ENCODE measurements at regions not wholly inside any gene's neighbourhood (a gene's known extent, or its start where the extent isn't known, plus 50 kb on each side); places are given as distances from the start of the nearest gene placed in this dataset.

- DNase-seq: no peak
Measured at GRCh38 chr16:9481747-9482730, 390.6 kb downstream of the HAPSTR1 start.

- no peak for DNase-seq
Measured at GRCh38 chr16:9484426-9484825, 393.0 kb downstream of the HAPSTR1 start.

- DNase-seq: no peak
Measured at GRCh38 chr16:9484881-9485280, 393.4 kb downstream of the HAPSTR1 start.

GRCh38 chr16:9489835-9490467 is 398.5 kb downstream of the HAPSTR1 start:
- DNase-seq: no peak

GRCh38 chr16:9495824-9496223 is 404.4 kb downstream of the HAPSTR1 start:
- no peak for DNase-seq

- no peak for DNase-seq
Measured at GRCh38 chr16:9497750-9498149, 406.3 kb downstream of the HAPSTR1 start.

GRCh38 chr16:9499941-9500593 is 408.6 kb downstream of the HAPSTR1 start:
- DNase-seq: peak; percentile 80 to 81

GRCh38 chr16:9500872-9501271 is 409.4 kb downstream of the HAPSTR1 start:
- no peak for DNase-seq

- no peak for DNase-seq
Measured at GRCh38 chr16:9503251-9503984, 412.0 kb downstream of the HAPSTR1 start.

GRCh38 chr16:9508328-9508936 is 417.0 kb downstream of the HAPSTR1 start:
- DNase-seq: no peak

GRCh38 chr16:9509663-9510062 is 418.2 kb downstream of the HAPSTR1 start:
- no peak for DNase-seq

GRCh38 chr16:9511389-9511788 is 419.9 kb downstream of the HAPSTR1 start:
- no peak for DNase-seq

- DNase-seq: no peak
Measured at GRCh38 chr16:9516444-9516843, 425.0 kb downstream of the HAPSTR1 start.

- DNase-seq: no peak
Measured at GRCh38 chr16:9518051-9518450, 426.6 kb downstream of the HAPSTR1 start.

- DNase-seq: no peak
Measured at GRCh38 chr16:9518581-9518980, 427.1 kb downstream of the HAPSTR1 start.

- peak in 1 of 2 experiments; percentile 11 for DNase-seq
Measured at GRCh38 chr16:9521749-9522370, 430.4 kb downstream of the HAPSTR1 start.

- no peak for DNase-seq
Measured at GRCh38 chr16:9522614-9523013, 431.2 kb downstream of the HAPSTR1 start.

- DNase-seq: no peak
Measured at GRCh38 chr16:9523994-9524393, 432.6 kb downstream of the HAPSTR1 start.

GRCh38 chr16:9525037-9525436 is 433.6 kb downstream of the HAPSTR1 start:
- peak in 1 of 2 experiments; percentile 23 for DNase-seq

- DNase-seq: no peak
Measured at GRCh38 chr16:9526791-9527190, 435.3 kb downstream of the HAPSTR1 start.

GRCh38 chr16:9527976-9528375 is 436.5 kb downstream of the HAPSTR1 start:
- DNase-seq: no peak
